Neural progenitor cell (in vitro differentiated cells): ENCODE measurements at regions not wholly inside any gene's neighbourhood (a gene's known extent, or its start where the extent isn't known, plus 50 kb on each side); places are given as distances from the start of the nearest gene placed in this dataset.

Experiments used
- CTCF ChIP-seq: fragments of 200-600 bp; sonication (generic); IDR thresholded peaks from 2 replicates; pipeline ENCODE4 v1.5.1; 2017; ENCODE audit warnings: antibody characterized with exemption, mild to moderate bottlenecking
- EZH2 ChIP-seq: fragments of 200-600 bp; sonication (generic); IDR thresholded peaks from 2 replicates; pipeline ENCODE4 v1.6.1; 2017; ENCODE audit warnings: antibody characterized with exemption, mild to moderate bottlenecking, moderate library complexity

GRCh38 chr20:6979621-6980020, 212.1 kb downstream of the BMP2 start:
- TF ChIP-seq CTCF (no peak), EZH2 (no peak)
